AG08395 (cell line): ENCODE measurements at regions not wholly inside any gene's neighbourhood (a gene's known extent, or its start where the extent isn't known, plus 50 kb on each side); places are given as distances from the start of the nearest gene placed in this dataset.
A peak's percentile ranks its signal among the peaks of the same experiment; 100 is the strongest.

ENCODE experiments used
- DNase-seq: peaks from one replicate; pipeline ENCODE4 v3.0.0; 2012; ENCODE audit warnings: mixed read lengths, low spot score

- no peak for DNase-seq
Observed at GRCh38 chr20:7637184-7637583, 303.1 kb downstream of the HAO1 start.

- DNase-seq: peak; percentile 90
Observed at GRCh38 chr20:7650086-7650879, 290.0 kb downstream of the HAO1 start.

GRCh38 chr20:7654231-7654630 lies 286.0 kb downstream of the HAO1 start:
- no peak for DNase-seq

GRCh38 chr20:7656687-7657467 lies 283.4 kb downstream of the HAO1 start:
- no peak for DNase-seq

GRCh38 chr20:7657569-7657968 lies 282.7 kb downstream of the HAO1 start:
- DNase-seq: no peak

- DNase-seq: no peak
Observed at GRCh38 chr20:7660165-7660564, 280.1 kb downstream of the HAO1 start.

GRCh38 chr20:7665376-7665775 lies 274.9 kb downstream of the HAO1 start:
- peak; percentile 3 for DNase-seq

- no peak for DNase-seq
Observed at GRCh38 chr20:7667194-7667593, 273.1 kb downstream of the HAO1 start.

GRCh38 chr20:7672571-7672970 lies 267.7 kb downstream of the HAO1 start:
- DNase-seq: no peak

- DNase-seq: peak; percentile 72
Observed at GRCh38 chr20:7673841-7674240, 266.4 kb downstream of the HAO1 start.

- no peak for DNase-seq
Observed at GRCh38 chr20:7682916-7683315, 257.3 kb downstream of the HAO1 start.

- no peak for DNase-seq
Observed at GRCh38 chr20:7687065-7687464, 253.2 kb downstream of the HAO1 start.

GRCh38 chr20:7689151-7689550 lies 251.1 kb downstream of the HAO1 start:
- DNase-seq: no peak

- DNase-seq: no peak
Observed at GRCh38 chr20:7691647-7692269, 248.5 kb downstream of the HAO1 start.

GRCh38 chr20:7692478-7692877 lies 247.8 kb downstream of the HAO1 start:
- DNase-seq: no peak

GRCh38 chr20:7693761-7694160 lies 246.5 kb downstream of the HAO1 start:
- peak; percentile 15 for DNase-seq

- peak; percentile 24 for DNase-seq
Observed at GRCh38 chr20:7695051-7695495, 245.2 kb downstream of the HAO1 start.

GRCh38 chr20:7695635-7696034 lies 244.6 kb downstream of the HAO1 start:
- DNase-seq: peak; percentile 55

GRCh38 chr20:7696311-7696710 lies 243.9 kb downstream of the HAO1 start:
- peak; percentile 30 for DNase-seq

- peak; percentile 8 for DNase-seq
Observed at GRCh38 chr20:7702141-7702540, 238.1 kb downstream of the HAO1 start.

- DNase-seq: no peak
Observed at GRCh38 chr20:7703551-7703961, 236.7 kb downstream of the HAO1 start.

GRCh38 chr20:7703996-7704395 lies 236.3 kb downstream of the HAO1 start:
- DNase-seq: no peak

GRCh38 chr20:7708112-7708511 lies 232.1 kb downstream of the HAO1 start:
- DNase-seq: no peak
